ENCODE measurements at regions not wholly inside any gene's neighbourhood (a gene's known extent, or its start where the extent isn't known, plus 50 kb on each side); places are given as distances from the start of the nearest gene placed in this dataset.
"Not testable (repeated sequence)": the region's sequence is repeated elsewhere in the genome, so short reads cannot be mapped to it uniquely, and the experiment has no call there.

DNA sequence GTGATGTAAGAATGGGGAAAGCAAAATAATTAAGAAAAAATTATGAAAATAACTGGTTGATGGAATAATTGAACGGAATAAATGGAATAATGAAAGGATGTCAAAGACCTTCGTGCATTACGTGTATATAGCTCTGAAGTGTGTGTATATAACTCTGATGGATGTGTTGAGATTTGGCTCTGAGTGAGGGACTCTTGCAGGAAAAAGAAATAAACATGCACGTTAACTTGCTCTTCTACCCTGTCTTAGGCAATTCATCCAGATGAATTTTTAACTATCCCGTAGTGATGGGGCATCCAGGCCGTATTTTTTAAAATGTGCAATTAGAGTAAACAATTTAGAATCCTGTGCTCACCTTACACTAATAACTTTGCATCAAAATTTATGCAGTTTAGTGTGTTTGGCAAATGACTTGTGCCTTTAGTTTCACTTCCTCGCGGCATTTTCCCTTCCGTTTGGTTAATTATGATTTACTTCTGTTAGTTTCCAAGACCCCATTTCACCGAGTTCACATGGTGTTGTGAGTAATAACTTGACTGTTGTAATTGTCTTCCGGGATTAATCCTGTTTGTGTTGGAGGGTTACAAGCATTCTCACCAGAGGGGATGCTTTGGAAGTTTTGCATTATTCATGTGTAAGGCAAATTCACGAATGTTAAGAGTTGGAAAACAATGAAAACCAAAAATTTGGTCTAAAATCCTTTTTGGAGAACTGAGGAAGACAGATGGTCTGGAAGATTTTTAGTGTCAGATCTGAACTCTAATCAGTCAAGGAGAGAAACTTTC lies 256.5 kb upstream of the FAT1 start:
- Mint-ChIP-seq H3K9me3 (no peaks in the 10 kb centered on the region), H3K27me3 (no peaks in the 10 kb centered on the region), H3K27ac (no peak overlapping the region), H3K4me3 (no peak overlapping the region), H3K36me3 (no peaks in the 10 kb centered on the region), H3K4me1 (no peaks in the 10 kb centered on the region)
- DNase-seq, result no peak

DNA sequence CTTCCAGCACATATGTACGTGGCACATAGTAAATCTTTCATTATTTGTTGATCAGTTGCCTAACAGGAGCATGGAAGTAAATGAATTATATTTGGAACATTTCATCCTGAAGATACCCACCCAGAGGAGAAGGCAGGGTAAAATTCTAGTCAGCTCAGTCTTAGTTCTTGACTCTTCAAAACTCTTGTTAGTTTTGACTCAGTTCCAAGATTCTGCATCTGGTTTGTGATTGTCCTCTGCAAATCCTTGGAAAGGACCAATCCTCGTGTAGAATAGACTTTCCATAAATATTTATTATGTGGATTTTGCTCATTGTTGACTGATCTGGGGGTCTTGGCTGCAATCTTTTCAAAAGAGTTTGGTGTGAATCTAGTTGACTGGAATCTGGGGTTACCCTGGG lies 257.5 kb upstream of the FAT1 start:
- H3K4me1 Mint-ChIP-seq, result no peaks in the 10 kb centered on the region
- no peaks in the 10 kb centered on the region for H3K36me3 Mint-ChIP-seq
- H3K27ac Mint-ChIP-seq, result no peak overlapping the region
- H3K27me3 Mint-ChIP-seq, result no peaks in the 10 kb centered on the region
- no peak overlapping the region for H3K4me3 Mint-ChIP-seq
- no peaks in the 10 kb centered on the region for H3K9me3 Mint-ChIP-seq
- no peak for DNase-seq

DNA sequence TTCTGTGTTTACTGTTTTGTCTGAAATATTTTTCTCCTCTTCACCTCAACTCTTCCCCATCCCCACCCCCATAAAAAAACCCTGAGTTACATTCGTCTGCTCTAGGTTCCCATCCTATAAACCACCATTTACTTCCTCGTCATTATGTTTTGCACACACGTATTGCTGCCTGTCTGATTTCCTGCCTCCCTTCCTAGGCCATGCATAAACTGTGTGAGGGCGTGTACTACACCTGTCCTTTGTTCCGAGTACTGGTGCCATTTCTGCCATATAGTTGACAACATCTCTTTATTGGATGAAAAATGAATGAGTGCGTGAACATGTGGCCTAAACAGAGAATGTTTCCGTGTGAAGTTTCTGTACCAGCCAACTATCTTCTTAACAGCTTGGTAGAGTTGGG lies 258.5 kb upstream of the FAT1 start:
- Mint-ChIP-seq H3K9me3 (no peaks in the 10 kb centered on the region), H3K36me3 (no peaks in the 10 kb centered on the region), H3K27me3 (no peaks in the 10 kb centered on the region), H3K4me1 (no peaks in the 10 kb centered on the region), H3K27ac (no peak overlapping the region), H3K4me3 (no peak overlapping the region)
- DNase-seq, result no peak

DNA sequence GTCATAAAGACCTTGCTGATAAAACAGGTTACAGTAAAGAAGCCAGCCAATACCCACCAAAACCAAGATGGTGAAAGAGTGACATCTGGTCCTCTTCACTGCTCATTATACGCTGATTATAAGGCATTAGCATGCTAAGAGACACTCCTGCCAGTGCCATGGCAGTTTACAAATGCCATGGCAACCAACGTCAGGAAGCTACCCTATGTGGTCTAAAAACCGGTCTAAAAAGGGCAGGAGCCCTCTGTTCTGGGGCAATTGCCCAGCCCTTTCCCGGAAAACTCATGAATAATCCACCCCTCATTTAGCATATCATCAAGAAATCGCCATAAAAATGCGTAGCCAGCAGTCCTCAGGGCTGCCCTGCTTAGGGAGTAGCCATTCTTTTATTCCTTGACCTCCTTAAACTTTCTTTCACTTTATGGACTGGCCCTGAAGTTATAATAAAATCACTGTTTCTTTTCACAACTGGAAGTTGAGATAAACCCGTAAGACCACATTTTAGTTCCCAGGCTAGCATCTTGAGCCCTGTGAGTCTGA lies 260.5 kb upstream of the FAT1 start:
- no peak overlapping the region for H3K4me3 Mint-ChIP-seq
- H3K27me3 Mint-ChIP-seq, result no peaks in the 10 kb centered on the region
- no peaks in the 10 kb centered on the region for H3K36me3 Mint-ChIP-seq
- H3K9me3 Mint-ChIP-seq, result no peaks in the 10 kb centered on the region
- no peak for DNase-seq
- H3K4me1 Mint-ChIP-seq, result no peaks in the 10 kb centered on the region
- no peak overlapping the region for H3K27ac Mint-ChIP-seq

DNA sequence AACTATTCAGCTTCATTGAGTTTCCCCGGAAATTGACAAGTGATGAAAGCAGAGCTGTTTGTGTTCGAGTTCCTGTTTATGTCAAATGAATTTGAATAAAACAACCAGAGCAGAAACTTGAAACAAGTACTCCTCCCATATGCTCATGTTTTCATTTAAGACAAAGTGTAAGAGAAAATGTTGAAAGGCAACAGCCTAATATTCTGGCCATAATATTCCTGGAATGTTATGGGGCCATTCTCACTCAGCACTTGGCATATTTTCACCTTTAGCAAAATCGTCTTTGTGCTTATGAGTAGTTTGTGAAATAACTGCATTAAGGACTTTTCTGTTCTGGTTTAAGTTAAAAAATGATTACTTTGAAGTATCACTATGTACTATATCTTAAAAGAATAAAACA lies 276.0 kb upstream of the FAT1 start:
- H3K27ac Mint-ChIP-seq, result no peak overlapping the region
- H3K36me3 Mint-ChIP-seq, result no peaks in the 10 kb centered on the region
- no peaks in the 10 kb centered on the region for H3K4me1 Mint-ChIP-seq
- H3K27me3 Mint-ChIP-seq, result no peaks in the 10 kb centered on the region
- no peak for DNase-seq
- no peak overlapping the region for H3K4me3 Mint-ChIP-seq
- H3K9me3 Mint-ChIP-seq, result peaks cover 2% of the 10 kb centered on the region

DNA sequence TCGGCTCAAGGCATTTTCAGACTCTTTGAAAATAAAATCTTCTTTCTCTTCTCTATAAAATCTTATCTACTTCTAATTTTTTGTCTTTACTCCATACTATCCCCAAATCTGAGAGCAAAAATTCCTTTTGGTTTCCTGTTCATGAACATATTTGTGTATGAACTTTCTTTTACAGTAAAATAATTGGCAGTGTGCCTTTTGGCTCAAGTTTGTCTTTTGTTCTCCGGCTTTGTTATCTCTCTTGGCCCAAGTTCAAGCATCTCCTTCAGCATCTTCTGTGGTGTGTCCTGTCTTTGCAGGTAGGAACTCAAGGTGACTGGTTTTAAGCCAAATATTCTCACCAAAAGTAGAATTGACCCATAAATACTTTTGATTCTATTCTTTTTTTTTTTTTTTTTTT lies 276.6 kb upstream of the FAT1 start:
- H3K27ac Mint-ChIP-seq, result no peak overlapping the region
- no peaks in the 10 kb centered on the region for H3K27me3 Mint-ChIP-seq
- no peak for DNase-seq
- H3K4me1 Mint-ChIP-seq, result no peaks in the 10 kb centered on the region
- H3K36me3 Mint-ChIP-seq, result no peaks in the 10 kb centered on the region
- peaks cover 2% of the 10 kb centered on the region for H3K9me3 Mint-ChIP-seq
- H3K4me3 Mint-ChIP-seq, result no peak overlapping the region

DNA sequence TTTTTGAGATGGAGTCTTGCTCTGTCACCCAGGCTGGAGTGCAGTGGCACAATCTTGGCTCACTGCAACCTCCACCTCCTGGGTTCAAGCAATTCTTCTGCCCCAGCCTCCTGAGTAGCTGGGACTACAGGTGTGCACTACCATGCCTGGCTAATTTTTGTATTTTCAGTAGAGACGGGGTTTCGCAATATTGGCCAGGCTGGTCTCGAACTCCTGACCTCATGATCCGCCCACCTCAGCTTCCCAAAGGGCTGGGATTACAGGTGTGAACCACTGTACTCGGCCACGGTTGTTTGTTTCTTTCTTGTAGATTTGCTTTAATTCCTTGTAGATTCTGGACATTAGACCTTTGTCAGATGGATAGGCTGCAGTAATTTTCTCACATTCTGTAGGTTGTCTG lies 278.5 kb upstream of the FAT1 start:
- not testable (repeated sequence) for H3K4me1 Mint-ChIP-seq, H3K27ac Mint-ChIP-seq, DNase-seq, H3K27me3 Mint-ChIP-seq, H3K36me3 Mint-ChIP-seq, H3K9me3 Mint-ChIP-seq, H3K4me3 Mint-ChIP-seq

DNA sequence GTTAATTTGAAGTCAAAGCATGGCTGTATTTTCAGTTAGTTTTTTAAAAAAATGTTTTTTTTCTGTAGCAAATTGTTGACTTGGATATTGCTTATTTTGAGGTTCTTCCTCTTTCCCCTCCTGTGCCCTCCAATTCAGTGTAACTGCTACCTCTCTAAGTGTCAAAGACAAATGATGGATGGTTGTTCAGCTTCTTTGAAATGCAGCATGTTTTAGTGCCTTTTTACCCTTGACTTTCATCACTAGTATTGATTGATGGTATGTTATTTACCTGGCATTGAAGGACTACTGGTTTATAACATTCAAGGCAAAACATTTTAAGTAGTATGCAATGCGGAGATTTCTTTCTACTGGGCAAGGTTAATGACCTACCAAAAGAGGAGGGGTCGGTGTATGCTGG lies 281.0 kb upstream of the FAT1 start:
- Mint-ChIP-seq H3K9me3 (peaks cover 2% of the 10 kb centered on the region), H3K27ac (no peak overlapping the region), H3K4me3 (no peak overlapping the region), H3K4me1 (no peaks in the 10 kb centered on the region), H3K27me3 (no peaks in the 10 kb centered on the region), H3K36me3 (no peaks in the 10 kb centered on the region)
- DNase-seq, result no peak

DNA sequence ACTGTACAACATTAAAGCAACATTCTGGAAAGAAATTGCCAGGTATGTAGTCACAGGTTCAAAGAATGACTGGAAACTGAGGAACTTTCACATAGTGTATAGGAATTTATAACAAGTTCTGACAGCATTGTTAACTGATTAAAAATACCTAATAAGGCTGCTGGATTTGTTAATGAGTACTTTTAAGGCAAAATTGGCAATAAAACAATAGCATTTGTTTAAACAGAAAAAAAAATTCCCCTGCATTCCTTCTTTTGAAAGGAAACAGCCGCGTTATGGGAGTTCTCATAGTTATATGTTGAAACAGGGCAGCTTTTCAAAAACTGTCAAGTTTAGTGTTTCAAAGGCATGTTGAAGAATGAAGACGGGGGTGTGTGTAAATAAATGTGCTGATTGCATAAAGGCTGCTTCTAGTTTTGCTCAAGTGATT lies 282.5 kb upstream of the FAT1 start:
- H3K27ac Mint-ChIP-seq, result no peak overlapping the region
- no peaks in the 10 kb centered on the region for H3K4me1 Mint-ChIP-seq
- no peak for DNase-seq
- no peaks in the 10 kb centered on the region for H3K27me3 Mint-ChIP-seq
- H3K4me3 Mint-ChIP-seq, result no peak overlapping the region
- peaks cover 2% of the 10 kb centered on the region for H3K9me3 Mint-ChIP-seq
- H3K36me3 Mint-ChIP-seq, result no peaks in the 10 kb centered on the region

DNA sequence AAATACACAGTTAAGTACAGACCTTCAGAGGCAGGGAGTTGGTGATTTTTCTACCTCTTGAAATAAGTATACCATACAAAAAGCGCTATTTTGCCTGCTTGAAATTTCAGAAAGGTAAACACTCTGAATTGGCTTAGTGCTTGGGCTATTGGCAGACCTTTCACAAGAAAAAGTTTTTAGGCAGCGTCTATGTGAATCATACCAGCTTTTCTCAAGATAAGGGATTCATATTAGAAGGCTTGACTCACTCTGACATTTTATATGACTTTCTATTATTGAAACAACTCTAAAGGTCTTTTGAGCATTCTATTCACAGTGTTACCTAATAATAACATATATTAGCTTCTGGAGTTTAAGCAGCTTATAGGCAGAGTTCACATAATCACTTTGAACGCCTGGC lies 286.4 kb upstream of the FAT1 start:
- Mint-ChIP-seq H3K27ac (no peak overlapping the region), H3K27me3 (no peaks in the 10 kb centered on the region), H3K36me3 (no peaks in the 10 kb centered on the region), H3K9me3 (peaks cover 6% of the 10 kb centered on the region), H3K4me1 (no peaks in the 10 kb centered on the region), H3K4me3 (no peak overlapping the region)
- no peak for DNase-seq

DNA sequence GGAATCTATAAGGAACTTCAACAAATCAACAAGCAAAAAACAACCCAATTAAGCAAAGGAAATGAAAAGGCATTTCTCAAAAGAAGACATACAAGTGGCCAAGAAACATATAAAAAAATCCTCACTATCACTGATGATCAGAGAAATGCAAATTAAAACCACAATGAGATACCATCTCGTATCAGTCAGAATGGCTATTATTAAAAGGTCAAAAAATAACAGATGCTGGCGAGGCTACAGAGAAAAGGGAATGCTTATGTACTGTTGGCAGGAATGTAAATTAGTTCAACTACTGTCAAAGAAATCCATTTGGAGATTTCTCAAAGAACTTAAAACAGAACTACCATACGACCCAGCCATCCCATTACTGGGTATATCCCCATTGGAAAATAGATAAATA lies 292.4 kb upstream of the FAT1 start:
- no peak overlapping the region for H3K4me3 Mint-ChIP-seq
- no peaks in the 10 kb centered on the region for H3K36me3 Mint-ChIP-seq
- no peaks in the 10 kb centered on the region for H3K4me1 Mint-ChIP-seq
- H3K27me3 Mint-ChIP-seq, result no peaks in the 10 kb centered on the region
- peaks cover 9% of the 10 kb centered on the region for H3K9me3 Mint-ChIP-seq
- DNase-seq, result no peak
- H3K27ac Mint-ChIP-seq, result no peak overlapping the region

DNA sequence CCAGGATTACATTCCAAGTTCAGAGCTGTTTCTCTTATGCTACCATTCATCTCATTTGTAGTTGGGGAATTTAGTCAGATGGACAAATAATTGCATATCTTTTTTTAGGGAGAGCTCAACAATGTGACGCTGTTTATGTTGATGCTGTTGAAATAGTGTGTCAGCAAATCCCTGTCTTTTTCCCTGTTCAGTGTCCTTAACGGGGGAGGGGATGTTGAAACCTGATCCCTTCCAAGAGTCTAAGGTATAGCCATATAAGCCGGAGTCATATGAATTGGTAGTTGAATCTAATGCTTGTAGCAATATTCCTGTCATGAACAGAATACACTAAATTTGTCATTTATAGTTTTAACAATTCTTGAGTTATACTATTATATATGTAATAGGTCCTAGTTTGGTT lies 293.5 kb upstream of the FAT1 start:
- no peak overlapping the region for H3K4me3 Mint-ChIP-seq

DNA sequence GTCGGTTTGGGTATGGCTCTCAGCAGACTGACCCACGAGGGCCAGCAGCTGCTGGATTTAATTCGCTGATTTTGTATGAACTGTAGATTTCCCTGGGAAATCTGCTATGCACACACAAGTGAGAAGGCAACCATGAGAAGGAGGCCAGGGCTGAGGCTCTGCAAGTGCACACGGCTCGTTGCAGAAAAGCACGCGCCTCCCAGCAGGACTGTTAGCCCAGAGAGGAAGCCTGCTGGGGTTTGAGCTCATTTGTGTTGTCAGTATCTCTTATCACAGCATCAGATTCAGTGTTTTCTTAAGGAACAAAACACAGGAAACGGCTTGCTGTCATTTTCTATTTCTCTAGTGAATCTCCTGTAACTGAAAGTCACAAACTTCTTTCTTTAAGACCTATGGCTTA lies 296.2 kb upstream of the FAT1 start:
- H3K27ac Mint-ChIP-seq, result no peak overlapping the region
- no peaks in the 10 kb centered on the region for H3K36me3 Mint-ChIP-seq
- peaks cover 3% of the 10 kb centered on the region for H3K9me3 Mint-ChIP-seq

More for the DNA sequence above, 293.5 kb upstream of the FAT1 start:
- Mint-ChIP-seq H3K27me3 (no peaks in the 10 kb centered on the region), H3K36me3 (no peaks in the 10 kb centered on the region), H3K4me1 (no peaks in the 10 kb centered on the region), H3K27ac (no peak overlapping the region), H3K9me3 (peaks cover 7% of the 10 kb centered on the region)
- DNase-seq, result no peak

DNA sequence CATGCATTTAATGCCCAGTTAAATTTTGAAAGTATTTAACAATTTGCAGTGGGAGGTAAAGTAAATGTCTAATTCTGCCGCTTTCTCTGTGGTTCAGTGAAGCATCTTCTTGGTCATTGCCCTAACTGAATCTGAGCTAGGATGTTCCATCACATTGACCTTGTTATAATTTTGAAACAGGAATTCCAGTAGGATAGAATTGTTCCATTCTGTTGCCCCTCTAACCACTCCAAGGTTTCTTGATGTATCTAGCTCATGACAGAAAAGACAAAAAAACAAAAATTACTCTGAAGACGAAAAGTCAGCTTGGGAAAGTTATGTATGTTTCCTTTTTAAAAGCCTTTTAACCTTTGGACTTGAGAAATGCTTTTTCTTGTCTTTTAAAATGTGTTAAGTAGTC lies 297.0 kb upstream of the FAT1 start:
- Mint-ChIP-seq H3K27me3 (no peaks in the 10 kb centered on the region), H3K36me3 (no peaks in the 10 kb centered on the region), H3K4me3 (no peak overlapping the region), H3K27ac (no peak overlapping the region), H3K9me3 (peaks cover 4% of the 10 kb centered on the region), H3K4me1 (no peaks in the 10 kb centered on the region)
- DNase-seq, result no peak

More for the DNA sequence above, 296.2 kb upstream of the FAT1 start:
- Mint-ChIP-seq H3K4me1 (no peaks in the 10 kb centered on the region), H3K4me3 (no peak overlapping the region), H3K27me3 (no peaks in the 10 kb centered on the region)
- no peak for DNase-seq

DNA sequence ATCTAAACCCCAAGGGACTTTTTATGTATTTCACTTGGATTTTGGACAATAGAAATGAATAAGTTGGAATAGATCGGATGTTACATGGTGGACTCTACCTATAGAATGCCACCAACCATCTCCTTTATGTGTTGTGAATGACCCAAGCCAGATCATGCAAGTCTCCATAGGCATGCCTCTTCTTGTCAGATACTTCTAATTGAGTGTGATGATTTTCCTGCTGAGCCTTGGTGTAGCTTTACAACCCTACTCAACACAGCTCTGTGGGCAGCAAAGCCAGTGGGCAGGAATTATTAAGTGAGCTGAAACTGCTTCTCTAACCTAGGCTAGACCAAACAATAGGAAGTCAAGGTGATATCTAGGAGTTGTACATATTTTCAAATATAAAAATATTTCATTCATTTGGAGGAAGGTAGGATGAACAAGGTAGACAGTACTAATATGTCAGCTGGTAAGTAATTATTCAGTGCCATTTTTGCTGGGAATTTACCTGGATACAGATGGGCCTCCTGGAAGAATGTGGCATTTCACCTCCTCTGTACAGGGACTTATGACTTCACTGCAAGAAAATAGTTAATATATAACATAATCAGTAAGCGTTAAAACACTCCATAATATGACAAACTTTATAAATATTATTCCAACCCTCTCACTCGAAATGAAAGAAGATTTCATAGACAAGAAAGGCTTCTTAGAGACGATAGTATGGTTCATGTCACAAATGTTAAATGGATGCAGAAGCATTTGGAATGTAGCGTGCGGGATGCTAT lies 298.0 kb upstream of the FAT1 start:
- no peaks in the 10 kb centered on the region for H3K27me3 Mint-ChIP-seq
- no peaks in the 10 kb centered on the region for H3K4me1 Mint-ChIP-seq
- H3K27ac Mint-ChIP-seq, result no peak overlapping the region
- H3K36me3 Mint-ChIP-seq, result no peaks in the 10 kb centered on the region
- H3K9me3 Mint-ChIP-seq, result peaks cover 13% of the 10 kb centered on the region
- no peak overlapping the region for H3K4me3 Mint-ChIP-seq
- no peak for DNase-seq

DNA sequence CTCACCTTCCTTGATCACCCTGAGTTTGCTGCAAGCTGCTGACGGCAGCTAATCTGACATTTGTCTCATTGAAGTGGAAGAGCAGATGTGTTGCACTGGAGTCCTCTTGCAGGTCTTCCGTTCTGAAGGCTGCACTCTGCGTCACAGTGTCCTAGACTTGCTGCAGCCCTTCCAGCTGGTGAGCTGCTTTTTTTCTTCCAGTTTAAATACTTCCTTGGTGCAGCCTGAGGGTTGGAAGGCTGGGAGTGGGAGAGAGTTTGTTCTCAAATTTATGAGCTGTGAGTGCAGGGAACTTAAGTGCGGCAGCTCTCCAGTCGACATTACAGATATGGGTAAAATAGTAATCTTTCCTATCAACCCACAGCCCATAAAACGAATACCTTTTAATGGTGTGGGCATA lies 303.6 kb upstream of the FAT1 start:
- Mint-ChIP-seq H3K4me3 (no peak overlapping the region), H3K27me3 (no peaks in the 10 kb centered on the region), H3K27ac (no peak overlapping the region), H3K9me3 (peaks cover 13% of the 10 kb centered on the region), H3K36me3 (no peaks in the 10 kb centered on the region), H3K4me1 (no peaks in the 10 kb centered on the region)
- no peak for DNase-seq
